Epithelial cell of prostate (primary cell): ENCODE measurements at regions not wholly inside any gene's neighbourhood (a gene's known extent, or its start where the extent isn't known, plus 50 kb on each side); places are given as distances from the start of the nearest gene placed in this dataset.
"Not testable (repeated sequence)": the region's sequence is repeated elsewhere in the genome, so short reads cannot be mapped to it uniquely, and the experiment has no call there.

Experiments
- DNase-seq: peaks from one replicate; pipeline ENCODE4 v3.0.0-alpha.2; 2011; ENCODE audit warnings: low read depth, low spot score
- H3K27ac ChIP-seq: fragments of 450-650 bp; 2 replicates; pipeline ENCODE4 v1.5.1; 2017; ENCODE audit warnings: mild to moderate bottlenecking

DNA sequence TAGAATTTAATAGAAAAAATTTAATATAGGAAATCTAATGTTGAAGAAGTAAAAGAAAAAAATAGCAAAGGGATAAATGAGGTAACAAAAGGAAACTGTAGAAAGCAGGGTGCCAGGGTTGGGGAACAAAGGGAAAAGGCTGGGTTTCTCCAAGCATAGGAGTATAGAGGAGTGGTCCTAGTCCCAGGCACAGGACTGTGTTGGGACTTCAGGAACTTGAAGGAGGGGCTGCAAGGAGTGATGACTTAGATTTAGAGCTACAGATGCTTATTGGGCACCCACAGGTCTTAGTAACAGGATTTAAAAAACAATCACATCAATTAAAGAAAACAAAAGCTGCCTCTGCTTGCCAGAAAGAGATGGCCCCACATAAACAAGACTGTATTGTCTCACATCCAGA, 396.5 kb upstream of the TNC start:
- DNase-seq = no peak
- H3K27ac ChIP-seq = no peak overlapping the region

DNA sequence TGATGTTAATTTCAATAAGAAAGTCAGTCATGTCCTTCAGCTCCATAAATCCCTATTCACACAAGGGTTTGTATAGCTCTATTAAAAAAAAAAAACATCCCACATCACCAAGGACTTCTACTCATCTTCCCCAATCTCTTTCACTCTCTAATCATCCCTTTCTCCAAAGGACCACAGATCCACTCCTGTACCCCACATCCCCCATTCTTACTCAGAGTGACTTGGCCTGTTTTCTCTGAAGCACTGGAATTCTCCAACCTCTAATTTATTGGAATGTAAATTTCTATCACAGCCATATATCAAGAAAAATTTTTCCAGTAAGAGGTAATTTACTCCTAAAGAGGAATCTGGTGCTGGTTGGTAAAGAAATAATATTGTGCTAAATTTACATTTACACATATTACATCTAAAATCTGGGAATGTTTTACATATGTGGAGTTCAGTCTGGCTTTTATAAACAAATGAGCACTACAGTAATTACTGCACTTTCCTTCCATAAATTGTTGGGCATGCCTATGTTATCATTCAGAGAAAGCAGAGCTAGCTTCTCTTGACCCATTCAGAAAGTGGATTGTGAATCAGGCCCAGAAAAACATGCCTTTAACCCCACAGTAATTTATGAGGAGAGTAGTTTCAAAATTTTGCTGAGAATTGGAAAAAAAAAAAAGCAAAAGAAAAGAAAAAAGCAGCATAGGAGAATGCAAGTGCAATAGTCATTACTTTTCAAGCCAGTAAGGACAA, 399.5 kb upstream of the TNC start:
- no peak overlapping the region for H3K27ac ChIP-seq
- no peak for DNase-seq

GRCh38 chr9:115520646-115521045, 402.7 kb upstream of the TNC start:
- no peak overlapping the region for H3K27ac ChIP-seq
- DNase-seq = no peak

- no peak for DNase-seq
Measured at GRCh38 chr9:115522912-115523311, 405.0 kb upstream of the TNC start.

DNA sequence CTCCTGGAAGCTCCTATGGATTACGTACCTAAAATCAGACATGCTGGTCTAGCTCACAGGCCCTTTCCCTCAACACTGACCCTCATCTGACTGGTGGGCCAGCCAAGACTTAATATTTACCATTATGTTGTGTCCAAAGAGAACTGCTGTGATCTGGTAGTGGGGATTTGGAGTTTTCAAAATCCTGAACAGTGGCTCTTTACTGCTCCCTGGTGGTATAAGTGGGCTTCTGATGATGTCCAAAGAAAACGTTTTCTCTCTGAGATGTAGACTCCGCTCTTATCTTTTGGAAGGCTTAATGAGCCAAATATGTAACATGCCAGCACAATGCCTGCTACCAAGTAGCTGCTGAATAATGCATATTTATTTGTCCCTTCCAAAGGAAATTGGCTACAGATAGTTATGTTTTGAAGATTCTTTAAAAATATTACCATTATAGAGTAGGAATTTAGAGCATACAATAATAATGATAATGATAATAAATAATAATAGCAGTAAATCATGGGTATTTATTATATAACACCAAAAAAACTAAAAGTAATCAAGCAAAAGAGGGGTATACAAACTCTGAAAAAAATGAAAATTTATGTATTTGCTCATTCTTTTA, 406.6 kb upstream of the TNC start:
- no peak for DNase-seq
- no peak overlapping the region for H3K27ac ChIP-seq

More at GRCh38 chr9:115522912-115523311, 405.0 kb upstream of the TNC start:
- H3K27ac ChIP-seq = no peak overlapping the region

DNA sequence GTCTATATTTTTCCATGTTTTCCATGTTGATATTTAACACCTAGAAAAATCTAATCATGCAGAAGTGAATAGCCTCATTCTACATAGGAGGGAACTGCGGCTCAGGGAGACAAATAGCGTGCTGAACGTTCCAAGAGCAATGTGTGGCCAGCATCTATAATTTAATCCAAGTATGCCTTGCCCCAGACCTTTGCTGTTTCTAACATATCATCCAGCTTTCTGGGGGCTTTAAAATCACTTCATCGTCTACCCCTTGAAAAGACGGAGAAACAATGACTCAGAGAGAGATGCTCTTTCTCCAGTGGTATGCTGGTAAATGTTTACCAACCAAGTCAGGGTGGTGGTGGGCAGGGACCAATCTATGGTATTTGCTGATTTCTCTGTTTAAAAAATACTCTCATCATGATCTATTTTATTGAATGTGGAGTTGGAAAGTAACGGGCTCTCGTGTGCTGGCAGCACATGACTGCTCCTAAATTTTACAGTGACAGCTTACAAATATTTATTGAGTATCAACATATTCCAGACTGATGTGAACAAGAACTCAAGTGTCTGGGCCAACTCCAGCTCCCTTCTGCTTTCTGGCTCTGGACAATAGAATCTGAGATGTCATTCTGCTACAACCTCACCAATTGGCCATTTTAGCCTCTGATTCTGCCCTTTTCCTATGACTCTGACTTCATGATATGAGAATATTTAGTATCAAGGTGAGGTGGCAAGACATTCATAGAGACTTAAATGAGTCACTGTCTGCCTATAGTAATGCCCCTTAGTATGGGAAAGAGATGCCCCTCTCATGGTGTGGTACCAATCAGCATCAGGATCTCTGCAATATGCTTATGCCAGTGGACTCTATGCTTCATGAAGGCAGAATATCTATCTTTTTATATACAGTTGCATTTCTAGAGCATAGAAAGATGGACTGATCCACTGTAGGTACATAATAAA, 407.4 kb upstream of the TNC start:
- H3K27ac ChIP-seq = no peak overlapping the region
- DNase-seq = no peak

DNA sequence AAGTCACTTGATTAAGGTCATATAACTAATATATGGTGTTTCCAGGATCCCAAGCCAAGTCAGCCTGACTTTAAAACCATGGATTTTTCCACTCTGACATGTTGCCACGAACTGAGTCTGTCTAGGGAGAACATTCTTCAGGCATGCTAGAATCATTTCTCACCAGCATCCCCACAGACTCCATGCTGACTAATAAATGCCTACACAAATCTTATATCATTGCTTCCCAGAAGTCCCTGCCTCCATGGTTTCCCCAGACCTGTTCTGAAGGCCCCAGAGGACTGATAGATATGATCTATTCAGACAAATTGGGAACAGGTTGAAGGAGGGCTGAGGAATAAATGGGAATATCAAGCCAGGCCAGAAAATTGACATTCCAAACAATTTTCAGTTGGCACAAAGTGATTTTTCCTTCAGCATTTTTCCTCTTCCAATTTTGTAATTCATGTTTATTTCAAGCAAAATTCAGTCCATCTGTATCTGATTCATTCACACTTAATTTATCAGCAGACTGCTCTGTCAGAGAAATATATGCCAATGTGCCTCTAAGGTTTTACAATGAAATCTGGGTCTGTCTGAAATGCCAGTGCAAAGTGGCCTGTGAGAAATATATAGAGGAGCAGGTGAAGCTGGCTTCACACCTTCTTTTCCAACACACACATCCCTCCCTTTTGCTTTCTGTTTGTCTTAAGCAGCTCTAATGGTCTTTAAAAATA, 413.6 kb upstream of the TNC start:
- no peak for DNase-seq

GRCh38 chr9:115533511-115533910, 415.6 kb upstream of the TNC start:
- no peak overlapping the region for H3K27ac ChIP-seq
- DNase-seq = no peak

More for the DNA sequence above, 413.6 kb upstream of the TNC start:
- no peak overlapping the region for H3K27ac ChIP-seq

GRCh38 chr9:115540091-115540490, 422.1 kb upstream of the TNC start:
- no peak for DNase-seq
- H3K27ac ChIP-seq = no peak overlapping the region

GRCh38 chr9:115543511-115543910, 425.6 kb upstream of the TNC start:
- DNase-seq = no peak
- H3K27ac ChIP-seq = no peak overlapping the region

DNA sequence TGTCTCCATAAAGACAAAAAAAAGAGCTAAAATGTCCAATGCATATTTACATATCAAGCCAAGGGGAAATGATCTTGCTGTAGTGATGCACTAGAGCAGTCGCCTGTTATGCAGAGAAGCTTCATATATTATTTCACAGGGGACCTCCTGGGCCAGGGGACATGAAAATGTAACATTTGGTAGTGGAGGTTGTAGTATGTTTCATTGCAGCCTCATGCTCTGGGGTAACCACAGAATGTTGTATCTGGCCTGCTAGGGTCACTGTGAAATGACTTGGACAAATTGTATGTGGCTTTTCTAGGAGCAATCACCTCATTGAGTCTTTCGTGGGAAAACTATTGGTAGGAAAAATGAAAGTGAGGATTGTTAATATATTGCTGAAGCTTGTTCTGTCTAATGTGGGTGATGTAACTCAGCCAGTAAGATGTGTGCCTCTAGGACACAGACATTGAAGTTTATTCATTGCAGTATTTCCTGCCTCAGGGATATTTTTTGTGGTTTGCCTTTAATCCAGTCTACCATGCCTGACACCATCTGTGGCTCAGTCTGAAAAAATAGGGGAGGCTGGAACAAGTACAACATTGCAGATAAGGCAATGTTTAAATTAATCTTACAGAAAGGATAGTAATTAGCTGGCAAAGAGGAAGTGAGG, 430.8 kb upstream of the TNC start:
- H3K27ac ChIP-seq = no peak overlapping the region
- DNase-seq = no peak

- no peak for DNase-seq
- H3K27ac ChIP-seq = no peak overlapping the region
Measured at GRCh38 chr9:115551396-115551795, 433.4 kb upstream of the TNC start.

- no peak overlapping the region for H3K27ac ChIP-seq
- DNase-seq = no peak
Measured at GRCh38 chr9:115553060-115553773, 435.3 kb upstream of the TNC start.

DNA sequence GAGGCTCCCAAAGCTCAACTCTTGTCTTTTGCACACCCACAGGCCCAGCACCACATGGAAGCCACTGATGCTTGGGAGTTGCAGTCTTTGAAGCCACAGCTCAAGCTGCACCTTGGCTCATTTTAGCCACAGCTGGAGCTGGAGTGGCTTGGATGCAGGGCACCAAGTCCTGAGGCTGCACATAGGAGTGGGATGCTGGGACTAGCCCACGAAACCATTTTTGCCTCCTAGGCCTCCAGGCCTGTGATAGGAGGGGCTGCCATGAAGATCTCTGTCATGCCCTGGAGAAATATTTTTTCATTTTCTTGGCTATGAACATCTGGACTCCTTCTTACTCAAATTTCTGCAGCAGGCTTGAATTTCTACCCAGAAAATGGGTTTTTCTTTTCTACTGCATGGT, 438.5 kb upstream of the TNC start:
- DNase-seq = no peak
- H3K27ac ChIP-seq = no peak overlapping the region

GRCh38 chr9:115575147-115575546, 457.2 kb upstream of the TNC start:
- no peak overlapping the region for H3K27ac ChIP-seq
- DNase-seq = no peak

DNA sequence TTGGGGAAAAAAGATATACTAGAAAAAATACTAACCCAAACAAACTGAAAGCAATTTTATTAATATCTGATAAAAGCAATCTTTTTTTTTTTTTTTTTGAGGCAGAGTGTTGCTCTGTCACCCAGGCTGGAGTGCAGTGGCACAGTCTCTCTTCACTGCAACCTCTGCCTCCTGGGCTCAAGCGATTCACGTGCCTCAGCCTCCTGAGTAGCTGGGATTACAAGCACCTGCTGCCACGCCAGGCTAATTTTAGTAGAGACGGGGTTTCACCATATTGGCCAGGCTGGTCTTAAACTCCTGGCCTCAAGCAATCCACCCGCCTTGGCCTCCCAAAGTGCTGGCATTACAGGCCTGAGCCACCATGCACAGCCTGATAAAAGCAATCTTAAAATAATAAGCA, 467.5 kb upstream of the TNC start:
- H3K27ac ChIP-seq, DNase-seq: not testable (repeated sequence)

DNA sequence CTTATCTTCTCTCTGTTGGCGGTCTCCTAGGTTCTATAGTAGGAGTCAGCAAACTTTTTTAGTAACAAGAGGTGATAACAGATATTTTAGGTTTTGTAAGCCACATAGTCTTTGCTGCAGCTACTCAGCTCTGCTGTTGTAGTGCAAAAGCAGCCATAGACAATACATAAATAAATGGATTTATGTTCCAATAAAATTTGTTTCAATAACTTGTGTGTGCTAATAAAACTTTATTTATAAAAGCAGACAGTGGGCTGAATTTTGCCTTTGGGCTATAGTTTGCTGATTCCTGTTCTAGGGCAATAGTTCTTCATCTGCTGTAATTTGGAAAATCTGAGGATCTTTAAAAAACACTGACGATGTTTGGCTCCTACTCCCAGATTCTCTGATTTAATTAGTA, 469.4 kb upstream of the TNC start:
- no peak for DNase-seq
- H3K27ac ChIP-seq = no peak overlapping the region

- peak overlapping the region; percentile 35 for H3K27ac ChIP-seq
Measured at GRCh38 chr9:115590011-115590410, 472.1 kb upstream of the TNC start.

DNA sequence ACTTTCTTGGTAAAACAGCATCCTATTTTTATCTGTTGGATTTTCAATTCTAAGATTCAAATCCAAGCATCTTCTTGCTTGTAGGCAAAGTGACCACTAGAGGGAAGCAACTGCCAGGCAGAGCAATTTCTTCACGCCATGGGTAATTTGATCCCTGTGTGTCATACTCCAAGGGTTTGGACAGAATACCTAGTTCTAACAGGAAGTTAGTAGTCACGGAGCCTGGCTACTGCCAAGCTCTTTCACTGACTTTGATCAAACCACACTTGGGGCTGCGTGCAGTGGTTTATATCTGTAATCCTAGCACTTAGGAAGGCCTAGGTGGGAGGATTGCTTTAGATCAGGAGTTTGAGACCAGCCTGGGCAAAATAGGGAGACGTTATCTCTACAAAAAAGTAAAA, 473.6 kb upstream of the TNC start:
- peak overlapping the region; percentile 60 for H3K27ac ChIP-seq
- DNase-seq = peak; percentile 94

More at GRCh38 chr9:115590011-115590410, 472.1 kb upstream of the TNC start:
- DNase-seq = peak; percentile 64
